ENCODE measurements at regions not wholly inside any gene's neighbourhood (a gene's known extent, or its start where the extent isn't known, plus 50 kb on each side); places are given as distances from the start of the nearest gene placed in this dataset.

- peaks cover 0 to 5% of the 10 kb centered on the region in 2 donors for H3K9me3 ChIP-seq
- TF ChIP-seq CTCF (IDR thresholded peaks at IDR 0.05): no peak
- H3K4me1 ChIP-seq: no peaks in the 10 kb centered on the region
- no peaks in the 10 kb centered on the region for H3K36me3 ChIP-seq
- H3K4me3 ChIP-seq: no peak overlapping the region
- H3K27ac ChIP-seq: no peak overlapping the region
- no peaks in the 10 kb centered on the region for H3K27me3 ChIP-seq
- no peak for DNase-seq (ENCODE audit: low spot score)
Observed at GRCh38 chr5:173825215-173825865, 62.8 kb upstream of the CPEB4 start.

- Histone ChIP-seq H3K27me3 (no peaks in the 10 kb centered on the region), H3K4me1 (no peaks in the 10 kb centered on the region), H3K36me3 (no peaks in the 10 kb centered on the region), H3K4me3 (no peak overlapping the region), H3K27ac (no peak overlapping the region), H3K9me3 (peaks cover 0 to 5% of the 10 kb centered on the region in 2 donors)
- no peak for DNase-seq (ENCODE audit: low spot score)
- TF ChIP-seq CTCF (IDR thresholded peaks at IDR 0.05): no peak
Observed at GRCh38 chr5:173826086-173826427, 62.1 kb upstream of the CPEB4 start.

GRCh38 chr5:173826428-173827350 lies 61.5 kb upstream of the CPEB4 start:
- no peak overlapping the region for H3K27ac ChIP-seq
- no peaks in the 10 kb centered on the region for H3K4me1 ChIP-seq
- no peak for DNase-seq (ENCODE audit: low spot score)
- H3K36me3 ChIP-seq: no peaks in the 10 kb centered on the region
- no peak for TF ChIP-seq CTCF (IDR thresholded peaks at IDR 0.05)
- no peaks in the 10 kb centered on the region for H3K27me3 ChIP-seq
- no peak overlapping the region for H3K4me3 ChIP-seq
- peaks cover 0 to 5% of the 10 kb centered on the region in 2 donors for H3K9me3 ChIP-seq

GRCh38 chr5:173828952-173829351 lies 59.2 kb upstream of the CPEB4 start:
- no peaks in the 10 kb centered on the region for H3K36me3 ChIP-seq
- peaks cover 0 to 5% of the 10 kb centered on the region in 2 donors for H3K9me3 ChIP-seq
- no peaks in the 10 kb centered on the region for H3K27me3 ChIP-seq
- no peak for DNase-seq (ENCODE audit: low spot score)
- H3K4me1 ChIP-seq: no peaks in the 10 kb centered on the region
- H3K27ac ChIP-seq: no peak overlapping the region
- TF ChIP-seq CTCF (IDR thresholded peaks at IDR 0.05): no peak
- H3K4me3 ChIP-seq: no peak overlapping the region

- no peaks in the 10 kb centered on the region for H3K36me3 ChIP-seq
- H3K4me3 ChIP-seq: no peak overlapping the region
- H3K9me3 ChIP-seq: peaks cover 0 to 5% of the 10 kb centered on the region in 2 donors
- H3K27ac ChIP-seq: no peak overlapping the region
- no peak for TF ChIP-seq CTCF (IDR thresholded peaks at IDR 0.05)
- no peaks in the 10 kb centered on the region for H3K4me1 ChIP-seq
- H3K27me3 ChIP-seq: no peaks in the 10 kb centered on the region
- no peak for DNase-seq (ENCODE audit: low spot score)
Observed at GRCh38 chr5:173829826-173830225, 58.3 kb upstream of the CPEB4 start.

Measured in right atrium auricular region (tissue), 2 donors.